ENCODE measurements at regions not wholly inside any gene's neighbourhood (a gene's known extent, or its start where the extent isn't known, plus 50 kb on each side); places are given as distances from the start of the nearest gene placed in this dataset.
"Not testable (repeated sequence)": the region's sequence is repeated elsewhere in the genome, so short reads cannot be mapped to it uniquely, and the experiment has no call there.

- in situ Hi-C loops (cut with HindIII; ENCODE audit: low sequenced_read_pairs): no loop called here
Observed at GRCh38 chr22:22062306-22062793, 79.8 kb upstream of the TOP3B start.

- in situ Hi-C loops (cut with HindIII; ENCODE audit: low sequenced_read_pairs): no loop called here
Observed at GRCh38 chr22:22061085-22062077, 78.8 kb upstream of the TOP3B start.

- in situ Hi-C loops (cut with HindIII; ENCODE audit: low sequenced_read_pairs): no loop called here
Observed at GRCh38 chr22:22060200-22061084, 77.9 kb upstream of the TOP3B start.

- in situ Hi-C loops (cut with HindIII; ENCODE audit: low sequenced_read_pairs): no loop called here
Observed at GRCh38 chr22:22059291-22060002, 76.9 kb upstream of the TOP3B start.

DNA sequence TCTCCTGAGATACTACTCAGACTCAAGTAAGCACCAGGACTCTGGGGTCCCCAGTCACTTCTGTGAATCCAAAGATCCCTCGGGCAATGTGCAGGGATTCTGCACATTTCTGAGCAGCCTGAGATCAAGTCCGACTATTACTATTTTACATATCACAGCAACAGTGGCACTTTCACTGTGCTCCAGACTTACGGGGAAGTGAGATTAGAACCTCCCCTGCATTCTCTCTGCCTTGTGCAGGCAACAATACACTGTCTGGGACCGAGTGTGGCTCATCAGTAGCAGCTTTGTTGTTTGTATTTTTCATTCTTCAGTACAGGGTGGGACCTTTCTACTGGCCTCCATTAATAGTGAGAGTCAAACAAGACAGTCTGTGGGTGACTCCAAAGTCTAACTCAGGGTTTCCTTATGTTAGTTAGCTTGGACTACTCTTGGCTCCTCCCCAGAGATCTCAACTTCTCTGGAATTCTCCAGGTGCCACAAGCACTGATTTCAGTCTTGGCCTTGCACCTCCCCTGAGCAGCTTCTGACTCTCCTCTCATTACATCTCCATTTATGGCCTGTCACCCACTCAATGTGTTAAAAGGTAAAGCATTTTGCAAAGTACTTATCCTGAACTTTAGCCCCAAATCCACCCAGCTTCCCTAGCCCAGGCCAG lies 76.2 kb upstream of the TOP3B start:
- in situ Hi-C loops (cut with HindIII; ENCODE audit: low sequenced_read_pairs): no loop called here

GRCh38 chr22:22057617-22058378 lies 75.2 kb upstream of the TOP3B start:
- in situ Hi-C loops (cut with HindIII; ENCODE audit: low sequenced_read_pairs): no loop called here

DNA sequence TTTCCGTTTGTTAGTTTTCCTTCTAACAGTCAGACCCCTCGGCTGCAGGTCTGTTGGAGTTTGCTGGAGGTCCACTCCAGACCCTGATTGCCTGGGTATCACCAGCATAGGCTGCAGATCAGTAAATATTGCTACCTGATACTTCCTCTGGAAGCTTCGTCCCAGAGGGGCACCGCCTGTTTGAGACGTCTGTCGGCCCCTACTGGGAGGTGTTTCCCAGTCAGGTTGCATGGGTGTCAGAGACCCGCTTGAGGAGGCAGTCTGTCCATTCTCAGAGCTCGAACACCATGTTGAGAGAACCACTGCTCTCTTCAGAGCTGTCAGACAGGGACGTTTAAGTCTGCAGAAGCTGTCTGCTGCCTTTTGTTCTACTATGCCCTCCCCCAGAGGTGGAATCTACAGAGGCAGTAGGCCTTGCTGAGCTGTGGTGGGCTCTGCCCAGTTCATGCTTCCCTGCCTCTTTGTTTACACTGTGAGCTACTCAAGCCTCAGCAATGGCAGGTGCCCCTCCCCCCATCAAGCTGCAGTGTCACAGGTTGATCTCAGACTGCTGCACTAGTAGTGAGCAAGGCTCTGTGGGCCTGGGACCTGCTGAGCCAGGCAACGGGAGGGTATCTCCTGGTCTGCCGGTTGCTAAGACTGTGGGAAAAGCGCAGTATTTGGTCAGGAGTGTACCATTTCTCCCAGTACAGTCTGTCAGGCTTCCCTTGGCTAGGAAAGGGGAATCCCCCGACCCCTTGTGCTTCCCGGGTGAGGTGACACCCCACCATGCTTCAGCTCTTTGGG lies 74.4 kb upstream of the TOP3B start:
- in situ Hi-C loops (cut with HindIII; ENCODE audit: low sequenced_read_pairs): not testable (repeated sequence)

- in situ Hi-C loops (cut with HindIII; ENCODE audit: low sequenced_read_pairs): not testable (repeated sequence)
Observed at GRCh38 chr22:22052548-22053139, 70.1 kb upstream of the TOP3B start.

DNA sequence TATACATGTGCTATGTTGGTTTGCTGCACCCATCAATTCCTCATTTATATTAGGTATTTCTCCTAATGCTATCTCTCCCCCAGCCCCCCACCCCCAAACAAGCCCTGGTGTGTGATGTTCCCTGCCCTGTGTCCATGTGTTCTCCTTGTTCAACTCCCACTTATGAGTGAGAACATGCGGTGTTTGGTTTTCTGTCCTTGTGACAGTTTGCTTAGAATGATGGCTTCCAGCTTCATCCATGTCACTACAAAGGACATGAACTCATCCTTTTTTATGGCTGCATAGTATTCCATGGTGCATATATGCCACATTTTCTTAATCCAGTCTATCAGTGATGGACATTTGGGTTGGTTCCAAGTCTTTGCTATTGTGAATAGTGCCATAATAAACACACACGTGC lies 68.4 kb upstream of the TOP3B start:
- in situ Hi-C loops (cut with HindIII; ENCODE audit: low sequenced_read_pairs): not testable (repeated sequence)

GRCh38 chr22:22050141-22050775 lies 67.7 kb upstream of the TOP3B start:
- in situ Hi-C loops (cut with HindIII; ENCODE audit: low sequenced_read_pairs): no loop called here

DNA sequence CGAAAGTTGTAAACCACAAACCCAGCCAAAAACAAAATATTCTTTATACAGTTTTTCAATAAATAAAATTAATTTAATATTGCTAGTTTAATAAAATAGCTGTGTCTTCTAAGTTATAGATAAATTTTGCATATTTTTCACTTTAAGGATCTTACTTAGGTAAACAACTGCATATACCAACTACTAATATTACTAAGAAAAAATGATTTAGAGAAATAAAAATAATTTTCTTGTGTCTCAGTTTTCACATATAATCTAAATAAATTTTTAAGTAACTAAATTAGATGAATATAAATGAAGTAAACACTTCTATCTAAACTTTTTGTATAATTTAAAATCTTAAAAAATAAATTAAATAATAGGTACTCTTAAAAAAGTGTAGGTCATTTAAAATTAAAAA lies 67.1 kb upstream of the TOP3B start:
- in situ Hi-C loops (cut with HindIII; ENCODE audit: low sequenced_read_pairs): loop anchor here (25.0 kb wide), 1 partner anchor 88 kb away; no protein-coding TSS in a partner anchor

- in situ Hi-C loops (cut with HindIII; ENCODE audit: low sequenced_read_pairs): loop anchor here (25.0 kb wide), 1 partner anchor 88 kb away; no protein-coding TSS in a partner anchor
Observed at GRCh38 chr22:22048981-22049531, 66.5 kb upstream of the TOP3B start.

DNA sequence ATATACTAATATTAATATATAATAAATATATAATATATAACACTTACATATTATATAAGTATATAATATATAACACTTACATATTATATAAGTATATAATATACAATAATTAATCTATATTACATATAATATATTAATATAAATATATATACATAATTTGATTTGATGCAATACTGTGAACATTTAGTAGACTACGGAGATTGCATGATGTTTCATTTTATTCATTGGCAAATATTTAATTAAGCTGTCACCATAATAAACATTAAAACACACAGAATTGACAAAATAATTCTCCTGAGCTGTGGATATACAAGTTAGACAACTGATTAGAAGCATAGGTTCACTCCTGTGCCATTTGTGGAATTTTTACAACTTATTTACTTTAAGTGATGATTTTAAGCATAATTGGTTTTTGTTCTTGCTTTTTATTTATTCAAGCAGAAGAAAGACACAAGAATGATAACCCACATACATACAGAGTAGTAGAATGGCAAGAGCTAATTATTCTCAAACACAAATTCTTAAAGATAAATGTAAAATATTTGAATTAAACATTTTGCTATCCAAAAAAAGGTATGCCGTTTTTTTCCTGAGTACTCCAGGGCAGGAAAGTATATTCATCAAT lies 65.8 kb upstream of the TOP3B start:
- in situ Hi-C loops (cut with HindIII; ENCODE audit: low sequenced_read_pairs): loop anchor here (25.0 kb wide), 1 partner anchor 89 kb away; no protein-coding TSS in a partner anchor

GRCh38 chr22:22047776-22048175 lies 65.2 kb upstream of the TOP3B start:
- in situ Hi-C loops (cut with HindIII; ENCODE audit: low sequenced_read_pairs): loop anchor here (25.0 kb wide), 1 partner anchor 90 kb away; no protein-coding TSS in a partner anchor

GRCh38 chr22:22047266-22047665 lies 64.7 kb upstream of the TOP3B start:
- in situ Hi-C loops (cut with HindIII; ENCODE audit: low sequenced_read_pairs): loop anchor here (25.0 kb wide), 1 partner anchor 90 kb away; no protein-coding TSS in a partner anchor

DNA sequence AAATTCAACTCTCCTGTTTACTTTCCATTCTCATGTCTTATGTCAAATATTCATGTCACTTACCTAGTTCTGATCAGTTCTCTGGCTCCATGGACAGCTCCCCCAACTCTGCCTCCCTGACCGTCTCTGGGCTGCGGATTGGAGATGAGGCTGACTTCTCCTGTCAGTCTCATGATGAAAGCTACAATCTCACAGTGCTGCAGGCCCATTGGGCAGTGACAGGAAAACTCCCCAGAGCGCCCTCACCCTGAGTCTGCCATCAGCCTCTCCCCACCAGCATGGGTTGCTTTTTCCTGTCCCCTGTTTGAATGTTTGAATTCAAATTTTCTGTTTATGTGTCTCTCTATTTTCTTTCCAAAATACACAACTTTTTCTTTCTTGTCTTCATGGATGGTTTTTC lies 63.8 kb upstream of the TOP3B start:
- in situ Hi-C loops (cut with HindIII; ENCODE audit: low sequenced_read_pairs): loop anchor here (25.0 kb wide), 1 partner anchor 91 kb away; no protein-coding TSS in a partner anchor
